Ascending aorta (tissue), 2 donors: ENCODE measurements at regions not wholly inside any gene's neighbourhood (a gene's known extent, or its start where the extent isn't known, plus 50 kb on each side); places are given as distances from the start of the nearest gene placed in this dataset.

Experiments
- DNase-seq, 2 donors: peaks; one replicate each; pipeline ENCODE4 v3.0.0-alpha.2; 2019; ENCODE audit warnings: low spot score in 2 of 2
- H3K27ac ChIP-seq, 2 donors: fragments of 200-600 bp; sonication (generic); one replicate each; pipeline ENCODE4 v1.5.1; 2016 to 2017; ENCODE audit warnings: mild to moderate bottlenecking in 1 of 2
- H3K27me3 ChIP-seq: fragments of 200-600 bp; sonication (generic); one replicate; pipeline ENCODE4 v1.5.1; 2017
- H3K36me3 ChIP-seq, 2 donors: fragments of 200-600 bp; sonication (generic); one replicate each; pipeline ENCODE4 v1.5.1; 2016
- H3K4me1 ChIP-seq, 2 donors: fragments of 200-600 bp; sonication (generic); one replicate each; pipeline ENCODE4 v1.5.1; 2016 to 2017; ENCODE audit warnings: mild to moderate bottlenecking in 1 of 2
- H3K4me3 ChIP-seq, 2 donors: fragments of 200-600 bp; sonication (generic); one replicate each; pipeline ENCODE4 v1.5.1; 2016 to 2017; ENCODE audit warnings: mild to moderate bottlenecking in 1 of 2
- H3K9me3 ChIP-seq, 2 donors: fragments of 200-600 bp; sonication (generic); one replicate each; pipeline ENCODE4 v1.5.1; 2016
- intact Hi-C: fragments of 100-400 bp; cut with DNase I; formaldehyde crosslinking; loops from one replicate; pipeline ENCODE4 v1.15.1; 2023
- TF ChIP-seq, protein P1 (sequence below), 3 experiments: fragments of 200-600 bp in 2 of 3; fragments of 450-650 bp in 1 of 3; sonication (generic) in 2 of 3; IDR thresholded peaks; one replicate each; pipeline ENCODE4 v1.5.1; 2016 to 2019; ENCODE audit warnings: antibody characterized with exemption in 3 of 3, mild to moderate bottlenecking in 1 of 3, moderate library complexity in 1 of 3

DNA sequence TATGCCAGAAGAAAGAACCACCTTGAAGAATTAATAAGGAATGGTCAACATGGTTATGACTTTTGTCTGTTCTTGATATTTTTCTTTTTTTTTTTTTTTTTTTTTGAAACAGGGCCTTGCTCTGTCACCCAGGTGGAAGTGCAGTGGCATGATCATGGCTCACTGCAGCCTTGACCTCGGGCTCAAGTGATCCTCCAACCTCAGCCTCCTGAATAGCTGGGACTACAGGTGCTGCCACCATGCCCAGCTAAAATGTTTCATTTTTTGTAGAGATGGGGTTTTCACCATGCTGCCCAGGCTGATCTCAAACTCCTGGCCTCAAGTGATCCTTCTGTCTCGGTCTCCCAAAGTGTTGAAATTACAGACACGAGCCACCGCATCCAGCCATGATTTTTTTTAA lies 53.4 kb upstream of the ACSL3 start:
- Histone ChIP-seq H3K9me3 (no peaks in the 10 kb centered on the region), H3K27ac (no peak overlapping the region), H3K27me3 (no peaks in the 10 kb centered on the region), H3K36me3 (no peaks in the 10 kb centered on the region), H3K4me1 (no peaks in the 10 kb centered on the region), H3K4me3 (no peak overlapping the region)
- intact Hi-C loops = no loop called here
- DNase-seq = no peak
- TF ChIP-seq, protein P1, sequence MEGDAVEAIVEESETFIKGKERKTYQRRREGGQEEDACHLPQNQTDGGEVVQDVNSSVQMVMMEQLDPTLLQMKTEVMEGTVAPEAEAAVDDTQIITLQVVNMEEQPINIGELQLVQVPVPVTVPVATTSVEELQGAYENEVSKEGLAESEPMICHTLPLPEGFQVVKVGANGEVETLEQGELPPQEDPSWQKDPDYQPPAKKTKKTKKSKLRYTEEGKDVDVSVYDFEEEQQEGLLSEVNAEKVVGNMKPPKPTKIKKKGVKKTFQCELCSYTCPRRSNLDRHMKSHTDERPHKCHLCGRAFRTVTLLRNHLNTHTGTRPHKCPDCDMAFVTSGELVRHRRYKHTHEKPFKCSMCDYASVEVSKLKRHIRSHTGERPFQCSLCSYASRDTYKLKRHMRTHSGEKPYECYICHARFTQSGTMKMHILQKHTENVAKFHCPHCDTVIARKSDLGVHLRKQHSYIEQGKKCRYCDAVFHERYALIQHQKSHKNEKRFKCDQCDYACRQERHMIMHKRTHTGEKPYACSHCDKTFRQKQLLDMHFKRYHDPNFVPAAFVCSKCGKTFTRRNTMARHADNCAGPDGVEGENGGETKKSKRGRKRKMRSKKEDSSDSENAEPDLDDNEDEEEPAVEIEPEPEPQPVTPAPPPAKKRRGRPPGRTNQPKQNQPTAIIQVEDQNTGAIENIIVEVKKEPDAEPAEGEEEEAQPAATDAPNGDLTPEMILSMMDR (IDR thresholded peaks at IDR 0.05) = no peak

DNA sequence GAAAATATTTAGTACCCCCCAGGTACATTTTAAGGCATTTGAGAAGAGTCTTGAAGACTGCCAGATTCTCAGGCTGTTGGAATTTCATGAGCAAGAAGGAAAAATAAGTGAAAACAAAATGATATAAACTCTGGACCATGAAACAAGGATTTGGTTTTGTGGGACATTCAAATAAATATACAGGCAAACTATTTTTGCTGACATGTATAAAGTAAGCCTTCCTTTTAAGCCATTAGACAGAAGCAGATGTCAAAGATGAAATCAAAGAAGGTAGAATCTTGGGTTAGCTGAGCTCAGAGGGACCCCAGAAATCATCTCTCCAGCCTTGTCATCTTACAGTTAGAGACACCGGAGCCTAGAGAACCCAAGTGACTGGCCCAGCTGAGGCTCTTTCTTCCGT lies 51.3 kb upstream of the ACSL3 start:
- intact Hi-C loops = no loop called here
- Histone ChIP-seq H3K9me3 (no peaks in the 10 kb centered on the region), H3K4me1 (no peaks in the 10 kb centered on the region), H3K36me3 (no peaks in the 10 kb centered on the region), H3K27me3 (no peaks in the 10 kb centered on the region), H3K4me3 (no peak overlapping the region), H3K27ac (no peak overlapping the region)
- DNase-seq = no peak
- TF ChIP-seq, protein P1 (IDR thresholded peaks at IDR 0.05) = no peak

DNA sequence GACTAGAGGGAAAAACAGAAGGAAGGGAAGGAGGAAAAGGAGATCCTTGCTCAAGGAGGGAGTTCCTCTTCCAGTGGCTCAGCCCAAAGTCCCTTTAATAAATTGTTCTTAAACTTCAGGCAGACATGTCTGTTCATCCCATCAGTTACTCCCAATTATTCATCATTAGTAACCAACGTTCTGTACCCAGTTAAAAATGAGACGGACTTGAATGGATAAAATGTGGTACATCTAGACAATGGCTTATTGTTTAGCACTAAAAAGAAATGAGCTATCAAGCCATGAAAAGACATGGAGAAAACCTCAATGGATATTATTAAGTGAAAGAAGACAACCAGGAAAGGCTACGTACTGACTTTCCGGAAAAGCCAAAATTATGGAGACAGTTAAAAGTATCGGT lies 50.8 kb upstream of the ACSL3 start:
- Histone ChIP-seq H3K27ac (no peak overlapping the region), H3K27me3 (no peaks in the 10 kb centered on the region), H3K4me1 (no peaks in the 10 kb centered on the region), H3K36me3 (no peaks in the 10 kb centered on the region), H3K4me3 (no peak overlapping the region), H3K9me3 (no peaks in the 10 kb centered on the region)
- DNase-seq = no peak
- intact Hi-C loops = no loop called here
- TF ChIP-seq, protein P1 (IDR thresholded peaks at IDR 0.05) = no peak
